GM12864 (cell line): ENCODE measurements at regions not wholly inside any gene's neighbourhood (a gene's known extent, or its start where the extent isn't known, plus 50 kb on each side); places are given as distances from the start of the nearest gene placed in this dataset.
A peak's percentile ranks its signal among the peaks of the same experiment; 100 is the strongest.

Experiments used
- DNase-seq: peaks from one replicate; pipeline ENCODE4 v3.0.0-alpha.2; 2011; ENCODE audit warnings: low read depth
- H3K4me3 ChIP-seq: 2 replicates; pipeline ENCODE4 v1.5.1; 2011; ENCODE audit warnings: mild to moderate bottlenecking, low read depth, low read length, control low read depth
- CTCF ChIP-seq: IDR thresholded peaks from 2 replicates; pipeline ENCODE4 v1.5.1; 2011; ENCODE audit warnings: low read depth, mild to moderate bottlenecking, moderate library complexity, low read length, control low read depth, inconsistent platforms; ENCODE audit errors: missing control alignments

DNA sequence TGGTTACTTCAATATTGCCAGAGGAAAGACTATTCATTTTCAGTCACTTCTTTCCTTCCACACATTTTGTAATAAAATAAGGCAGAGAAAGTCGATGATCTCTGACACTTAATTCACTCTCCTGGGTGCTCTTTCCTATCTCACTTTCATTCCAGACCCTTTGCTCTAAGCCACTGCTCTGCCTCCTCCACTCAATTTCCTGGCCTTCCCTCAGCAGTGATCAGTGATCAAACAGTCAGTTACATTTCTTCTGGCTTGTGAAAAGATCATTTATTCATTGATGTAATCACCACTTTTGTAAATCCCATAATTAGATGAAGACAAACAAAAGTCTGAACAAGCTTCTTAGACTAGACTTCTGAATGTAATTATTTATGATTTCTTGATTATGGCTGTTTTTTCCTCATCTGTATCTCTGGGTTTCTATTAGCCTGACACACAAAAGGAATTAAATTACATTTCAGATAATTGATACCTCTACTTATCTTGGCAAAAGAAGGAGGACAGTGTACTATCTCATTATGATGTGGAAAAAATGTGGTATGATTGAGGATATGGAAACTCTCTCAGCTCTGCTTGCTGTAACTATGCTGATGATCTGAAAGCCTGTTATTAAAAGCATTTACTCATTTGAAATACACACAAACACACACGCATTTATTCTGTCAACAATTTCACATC is 1102.3 kb downstream of the GRM8 start:
- no peak for DNase-seq
- TF ChIP-seq CTCF = no peak

DNA sequence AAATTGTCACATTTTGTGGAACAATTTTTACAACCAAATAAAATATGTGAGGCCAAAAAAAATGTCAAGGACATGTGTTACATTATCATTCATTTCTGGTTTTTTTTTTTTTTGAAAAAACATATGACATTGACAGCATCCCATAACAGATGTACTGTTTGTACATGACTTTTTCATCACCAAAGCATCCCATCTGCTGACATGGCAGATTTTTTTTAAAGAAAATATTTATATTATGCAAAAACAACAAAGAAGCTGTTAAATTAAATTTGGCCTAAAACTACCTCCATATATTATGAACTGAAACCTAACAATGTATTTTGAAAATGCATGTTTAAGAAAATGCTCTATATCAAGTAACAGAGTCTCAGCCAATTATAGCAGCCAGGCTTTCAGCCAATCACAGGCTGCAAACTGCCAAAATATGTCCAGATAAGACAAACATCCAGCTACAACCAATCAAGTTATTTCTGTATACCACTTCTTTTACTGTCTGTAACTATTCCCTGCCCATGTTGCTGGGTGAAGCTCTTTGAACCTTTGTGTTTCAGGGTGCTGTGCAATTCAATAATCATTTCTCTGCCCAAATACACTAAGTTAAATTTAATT is 1111.8 kb downstream of the GRM8 start:
- no peak for TF ChIP-seq CTCF
- DNase-seq = no peak
- H3K4me3 ChIP-seq = no peak overlapping the region

More for the DNA sequence above, 1102.3 kb downstream of the GRM8 start:
- H3K4me3 ChIP-seq = no peak overlapping the region

DNA sequence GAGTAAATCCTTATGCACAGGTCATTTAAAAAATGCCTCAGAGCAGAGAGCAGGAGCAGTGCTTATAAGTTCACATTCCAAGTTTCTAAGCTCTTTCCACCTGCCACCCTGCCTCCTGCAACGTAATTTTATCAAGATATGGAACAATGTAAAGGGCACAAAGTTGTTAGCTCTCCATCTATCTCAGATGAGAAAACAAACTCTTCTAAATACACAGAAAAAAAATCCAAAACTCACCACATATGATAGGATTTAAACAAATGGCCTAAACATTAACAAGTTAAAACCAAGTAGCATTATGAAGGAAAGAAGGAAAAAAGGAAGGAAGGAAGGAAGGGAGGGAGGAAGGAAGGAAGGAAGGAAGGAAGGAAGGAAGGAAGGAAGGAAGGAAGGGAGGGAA is 1132.8 kb downstream of the GRM8 start:
- no peak for TF ChIP-seq CTCF
- no peak for DNase-seq
- H3K4me3 ChIP-seq = no peak overlapping the region

- no peak for TF ChIP-seq CTCF
- no peak for DNase-seq
- H3K4me3 ChIP-seq = no peak overlapping the region
Measured at GRCh38 chr7:126103582-126103981, 1149.2 kb downstream of the GRM8 start.

DNA sequence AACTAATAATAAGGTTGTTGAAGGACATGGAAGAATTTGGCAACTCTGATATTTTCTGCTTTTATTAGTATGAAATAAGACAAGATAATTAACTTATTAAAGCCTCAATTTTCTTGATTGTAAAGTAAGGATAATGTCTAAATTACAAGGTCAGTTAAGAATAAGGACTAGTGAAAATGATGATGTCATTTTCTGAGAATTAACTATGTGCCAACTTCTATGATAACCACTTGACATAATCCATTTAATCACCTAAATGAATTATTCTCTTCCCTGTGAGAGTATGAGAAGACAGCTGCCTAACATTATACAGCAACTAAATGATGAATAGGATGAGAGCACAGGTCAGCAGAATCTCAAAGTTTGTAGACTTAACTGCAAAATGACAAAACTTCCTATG is 1153.4 kb upstream of the POT1 start:
- H3K4me3 ChIP-seq = no peak overlapping the region
- TF ChIP-seq CTCF = no peak
- no peak for DNase-seq

DNA sequence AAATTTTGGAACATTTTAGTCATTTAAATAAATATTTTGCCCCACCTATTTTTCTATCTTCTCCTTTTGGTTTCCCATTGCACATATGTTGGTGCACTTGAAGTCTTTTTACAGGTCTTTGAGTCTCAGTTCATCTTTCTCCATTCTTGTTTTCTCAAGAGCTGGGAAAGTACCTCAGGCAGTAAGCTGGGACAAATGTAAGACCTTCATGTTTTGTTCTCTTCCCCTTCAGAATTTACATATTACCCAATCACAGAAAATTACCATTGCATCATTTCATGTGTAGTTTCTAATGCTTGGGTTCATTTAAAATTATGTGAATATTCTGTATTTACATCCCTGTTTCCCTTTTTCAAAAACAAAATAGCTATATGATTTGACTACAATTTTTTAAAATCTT is 1150.0 kb upstream of the POT1 start:
- DNase-seq = peak; percentile 4
- TF ChIP-seq CTCF = no peak

DNA sequence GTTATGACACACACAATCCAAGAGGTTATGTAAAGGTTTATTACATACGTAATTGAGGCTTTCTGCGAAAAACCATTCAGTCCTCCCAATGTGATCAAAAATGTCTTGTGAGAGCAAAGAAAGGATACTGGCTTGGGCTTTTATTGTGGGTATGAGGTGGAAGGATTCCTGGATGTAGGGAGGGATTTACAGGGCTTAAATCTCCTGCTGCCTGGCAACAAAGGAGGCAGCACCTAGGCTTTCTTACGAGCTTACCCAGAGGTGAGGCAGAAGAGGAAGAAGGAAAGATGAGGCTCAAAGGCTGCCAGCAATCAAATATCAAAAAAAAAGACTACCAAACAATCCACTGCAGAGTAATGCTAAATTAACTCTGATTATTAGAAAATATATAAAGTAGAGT is 1149.5 kb upstream of the POT1 start:
- TF ChIP-seq CTCF = no peak
- DNase-seq = no peak
- no peak overlapping the region for H3K4me3 ChIP-seq

More for the DNA sequence above, 1150.0 kb upstream of the POT1 start:
- H3K4me3 ChIP-seq = no peak overlapping the region
